WTC11 (cell line): ENCODE measurements at regions not wholly inside any gene's neighbourhood (a gene's known extent, or its start where the extent isn't known, plus 50 kb on each side); places are given as distances from the start of the nearest gene placed in this dataset.

Experiments used
- ATAC-seq: fragments of 200-7000 bp; cut with Tn5 transposase; 2 replicates; pipeline ENCODE4 v1.10.0; 2021; ENCODE audit warnings: mild to moderate bottlenecking, moderate library complexity
- CTCF ChIA-PET: fragments of 300-600 bp; sonication (Branson Sonifier 250); formaldehyde crosslinking; loops from one replicate; lab custom pipeline; 2021; ENCODE audit warnings: antibody characterized with exemption; lab: Charles Lee
- POLR2A ChIA-PET: fragments of 350-600 bp; sonication (Branson Sonifier 250); formaldehyde crosslinking; loops from one replicate; lab custom pipeline; 2021; ENCODE audit warnings: antibody characterized with exemption; lab: Charles Lee
- DNase-seq: peaks from one replicate; pipeline ENCODE4 v3.0.0; 2021; ENCODE audit warnings: low spot score
- H3K27ac Mint-ChIP-seq: 2 replicates; pipeline ENCODE4 v1.8.0; 2021; ENCODE audit warnings: mixed read lengths
- H3K27me3 Mint-ChIP-seq: 2 replicates; pipeline ENCODE4 v1.8.0; 2021; ENCODE audit warnings: low read depth, mild to moderate bottlenecking, moderate library complexity, mixed read lengths
- H3K36me3 Mint-ChIP-seq: 2 replicates; pipeline ENCODE4 v1.8.0; 2021; ENCODE audit warnings: mixed read lengths
- H3K4me1 Mint-ChIP-seq: 2 replicates; pipeline ENCODE4 v1.8.0; 2022; ENCODE audit warnings: mixed read lengths
- H3K4me3 Mint-ChIP-seq: 2 replicates; pipeline ENCODE4 v1.8.0; 2021; ENCODE audit warnings: mild to moderate bottlenecking, moderate library complexity, mixed read lengths
- H3K9me3 Mint-ChIP-seq: 2 replicates; pipeline ENCODE4 v1.8.0; 2021; ENCODE audit warnings: mixed read lengths
- AFF4 ChIP-seq: sonication (generic); formaldehyde crosslinking; IDR thresholded peaks from 2 replicates; pipeline ENCODE4 v1.8.1; 2023; ENCODE audit warnings: mild to moderate bottlenecking, missing genetic modification reagents, borderline replicate concordance
- ATF2 ChIP-seq: sonication (generic); formaldehyde crosslinking; IDR thresholded peaks from 2 replicates; pipeline ENCODE4 v1.8.1; 2022; ENCODE audit warnings: low read depth, missing genetic modification reagents, borderline replicate concordance
- ATF3 ChIP-seq: sonication (generic); formaldehyde crosslinking; conservative IDR thresholded peaks from 2 replicates; pipeline ENCODE4 v1.8.1; 2022; ENCODE audit warnings: mild to moderate bottlenecking, missing genetic modification reagents
- CDX4 ChIP-seq: fragments of 250-450 bp; sonication (Bioruptor Pico); IDR thresholded peaks from 2 replicates; pipeline ENCODE4 v1.9.0; 2021; ENCODE audit warnings: moderate library complexity, mild to moderate bottlenecking, inconsistent platforms, borderline replicate concordance
- E2F4 ChIP-seq: sonication (generic); formaldehyde crosslinking; IDR thresholded peaks from 2 replicates; pipeline ENCODE4 v1.8.1; 2022; ENCODE audit warnings: low read depth, mild to moderate bottlenecking, moderate library complexity, missing genetic modification reagents, borderline replicate concordance
- ESRRA ChIP-seq: sonication (generic); formaldehyde crosslinking; IDR thresholded peaks from 2 replicates; pipeline ENCODE4 v1.8.1; 2022; ENCODE audit warnings: mild to moderate bottlenecking, missing genetic modification reagents, borderline replicate concordance
- GABPB1 ChIP-seq: sonication (generic); formaldehyde crosslinking; IDR thresholded peaks from 2 replicates; pipeline ENCODE4 v1.8.1; 2023; ENCODE audit warnings: mild to moderate bottlenecking, missing genetic modification reagents
- IRF2 ChIP-seq: sonication (generic); formaldehyde crosslinking; IDR thresholded peaks from 2 replicates; pipeline ENCODE4 v1.8.0; 2022; ENCODE audit warnings: low read depth, missing genetic modification reagents, borderline replicate concordance
- JAZF1 ChIP-seq: fragments of 250-450 bp; sonication (Bioruptor Pico); IDR thresholded peaks from 2 replicates; pipeline ENCODE4 v1.9.0; 2021; ENCODE audit warnings: moderate library complexity, mild to moderate bottlenecking, inconsistent platforms
- MXD4 ChIP-seq: fragments of 250-450 bp; sonication (Bioruptor Pico); IDR thresholded peaks from 2 replicates; pipeline ENCODE4 v1.8.0; 2021; ENCODE audit warnings: mild to moderate bottlenecking, moderate library complexity, borderline replicate concordance
- NFATC4 ChIP-seq: fragments of 250-450 bp; sonication (Bioruptor Pico); IDR thresholded peaks from 2 replicates; pipeline ENCODE4 v1.9.0; 2021; ENCODE audit warnings: mild to moderate bottlenecking
- OVOL2 ChIP-seq: fragments of 250-450 bp; sonication (Bioruptor Pico); IDR thresholded peaks from 2 replicates; pipeline ENCODE4 v1.9.0; 2021; ENCODE audit warnings: mild to moderate bottlenecking, borderline replicate concordance
- TEAD1 ChIP-seq: sonication (generic); formaldehyde crosslinking; IDR thresholded peaks from 2 replicates; pipeline ENCODE4 v1.8.0; 2022; ENCODE audit warnings: mild to moderate bottlenecking, missing genetic modification reagents
- ZMAT4 ChIP-seq: fragments of 250-450 bp; sonication (Bioruptor Pico); IDR thresholded peaks from 2 replicates; pipeline ENCODE4 v1.9.0; 2021; ENCODE audit warnings: mild to moderate bottlenecking
- ZNF232 ChIP-seq: sonication (generic); formaldehyde crosslinking; IDR thresholded peaks from 2 replicates; pipeline ENCODE4 v1.8.0; 2022; ENCODE audit warnings: mild to moderate bottlenecking, missing genetic modification reagents
- ZNF512 ChIP-seq: sonication (generic); formaldehyde crosslinking; IDR thresholded peaks from 2 replicates; pipeline ENCODE4 v1.8.1; 2022; ENCODE audit warnings: missing genetic modification reagents, borderline replicate concordance

- TF ChIP-seq IRF2 (CRISPR knock-in tag): no peak
- peak; percentile 37; the same call in 1 of the 2 replicates for TF ChIP-seq GABPB1 (CRISPR knock-in tag)
- TF ChIP-seq, all 79 proteins: peak for 1
- CTCF ChIA-PET: interaction anchor here (1.3 kb wide), 1 partner anchor 45 kb away, joined by 4 read pairs; no protein-coding TSS in a partner anchor
- ATAC-seq (no peak), DNase-seq (no peak)
- no peaks in the 10 kb centered on the region for H3K36me3 Mint-ChIP-seq
- POLR2A ChIA-PET: no interaction called here
- no peak overlapping the region for H3K4me3 Mint-ChIP-seq
- no peaks in the 10 kb centered on the region; the same call in 1 of the 2 replicates for H3K27me3 Mint-ChIP-seq
- no peak overlapping the region for H3K27ac Mint-ChIP-seq
- peaks cover 5% of the 10 kb centered on the region for H3K4me1 Mint-ChIP-seq
- H3K9me3 Mint-ChIP-seq: no peaks in the 10 kb centered on the region
Measured at GRCh38 chr2:42979416-42979869, 187.1 kb upstream of the HAAO start.

- H3K4me3 Mint-ChIP-seq: no peak overlapping the region
- POLR2A ChIA-PET: no interaction called here
- DNase-seq: no peak
- TF ChIP-seq ATF2 (CRISPR knock-in tag) (no peak), ZMAT4 (no peak), ESRRA (CRISPR knock-in tag) (no peak), CDX4 (CRISPR knock-in tag) (no peak), OVOL2 (CRISPR knock-in tag) (no peak), ZNF232 (CRISPR knock-in tag) (no peak), ZNF512 (CRISPR knock-in tag) (no peak), E2F4 (CRISPR knock-in tag) (no peak), TEAD1 (no peak), MXD4 (CRISPR knock-in tag) (no peak)
- TF ChIP-seq, all 79 proteins: peak for 0
- Mint-ChIP-seq H3K36me3 (no peaks in the 10 kb centered on the region), H3K4me1 (peaks cover 9% of the 10 kb centered on the region), H3K9me3 (no peaks in the 10 kb centered on the region), H3K27ac (no peak overlapping the region), H3K27me3 (no peaks in the 10 kb centered on the region; the same call in 1 of the 2 replicates)
- no peak for ATAC-seq
- CTCF ChIA-PET: interaction anchor here (1.3 kb wide), 1 partner anchor 45 kb away, joined by 4 read pairs; no protein-coding TSS in a partner anchor
Measured at GRCh38 chr2:42978887-42979415, 186.6 kb upstream of the HAAO start.

GRCh38 chr2:42978175-42978886 is 185.9 kb upstream of the HAAO start:
- ChIA-PET CTCF (interaction anchor here (0.8 to 1.3 kb wide), 3 partner anchors 43 to 148 kb away, joined by 3 to 4 read pairs (median 4); no protein-coding TSS in a partner anchor), POLR2A (interaction anchor here (0.8 kb wide), 1 partner anchor 27 kb away, joined by 3 read pairs; no protein-coding TSS in a partner anchor)
- TF ChIP-seq MXD4 (CRISPR knock-in tag) (no peak), GABPB1 (CRISPR knock-in tag) (peak; percentile 80), E2F4 (CRISPR knock-in tag) (no peak), AFF4 (CRISPR knock-in tag) (no peak), ATF3 (CRISPR knock-in tag) (no peak), NFATC4 (CRISPR knock-in tag) (no peak), JAZF1 (CRISPR knock-in tag) (no peak)
- H3K36me3 Mint-ChIP-seq: no peaks in the 10 kb centered on the region
- H3K27me3 Mint-ChIP-seq: no peaks in the 10 kb centered on the region; the same call in 1 of the 2 replicates
- DNase-seq: no peak
- ATAC-seq: no peak
- no peak overlapping the region for H3K4me3 Mint-ChIP-seq
- H3K4me1 Mint-ChIP-seq: peaks cover 9% of the 10 kb centered on the region
- H3K9me3 Mint-ChIP-seq: no peaks in the 10 kb centered on the region
- H3K27ac Mint-ChIP-seq: no peak overlapping the region
